ENCODE measurements at regions not wholly inside any gene's neighbourhood (a gene's known extent, or its start where the extent isn't known, plus 50 kb on each side); places are given as distances from the start of the nearest gene placed in this dataset.

DNA sequence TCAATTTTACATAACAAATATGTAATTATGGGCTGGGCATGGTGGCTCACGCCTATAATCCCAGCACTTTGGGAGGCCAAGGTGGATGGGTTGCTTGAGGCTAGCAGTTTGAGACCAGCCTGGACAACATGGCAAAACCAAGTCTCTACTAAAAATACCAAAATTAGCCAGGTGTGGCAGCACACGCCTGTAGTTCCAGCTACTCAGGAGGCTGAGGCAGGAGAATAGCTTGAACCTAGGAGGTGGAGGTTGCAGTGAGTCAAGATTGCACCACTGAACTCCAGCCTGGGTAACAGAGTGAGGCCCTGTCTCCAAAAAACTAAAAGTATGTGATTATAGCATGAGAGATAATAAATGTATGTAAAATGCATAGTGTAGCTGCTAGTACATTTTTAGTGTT lies 229.0 kb downstream of the PPARGC1A start:
- no peak for DNase-seq (ENCODE audit: low read depth in 2 of 2)

DNA sequence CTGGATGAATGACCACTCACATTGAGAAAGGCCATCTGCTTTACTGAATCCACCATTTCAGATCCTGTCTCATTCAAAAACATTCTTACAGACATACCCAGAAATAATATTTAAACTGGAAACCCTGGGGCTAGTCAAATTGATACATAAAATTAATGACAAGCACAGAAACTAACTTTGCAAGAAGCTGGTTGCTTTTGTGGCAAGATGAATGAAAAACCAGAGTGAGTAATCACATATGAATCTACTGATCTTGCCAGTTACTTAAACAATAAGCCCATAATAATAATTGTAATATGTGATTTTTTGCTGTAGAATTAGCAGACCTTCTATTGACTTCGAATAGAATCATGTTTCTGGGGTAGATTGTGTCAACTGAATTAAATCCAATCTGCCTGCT lies 235.1 kb downstream of the PPARGC1A start:
- DNase-seq (ENCODE audit: low read depth in 2 of 2), result no peak

DNA sequence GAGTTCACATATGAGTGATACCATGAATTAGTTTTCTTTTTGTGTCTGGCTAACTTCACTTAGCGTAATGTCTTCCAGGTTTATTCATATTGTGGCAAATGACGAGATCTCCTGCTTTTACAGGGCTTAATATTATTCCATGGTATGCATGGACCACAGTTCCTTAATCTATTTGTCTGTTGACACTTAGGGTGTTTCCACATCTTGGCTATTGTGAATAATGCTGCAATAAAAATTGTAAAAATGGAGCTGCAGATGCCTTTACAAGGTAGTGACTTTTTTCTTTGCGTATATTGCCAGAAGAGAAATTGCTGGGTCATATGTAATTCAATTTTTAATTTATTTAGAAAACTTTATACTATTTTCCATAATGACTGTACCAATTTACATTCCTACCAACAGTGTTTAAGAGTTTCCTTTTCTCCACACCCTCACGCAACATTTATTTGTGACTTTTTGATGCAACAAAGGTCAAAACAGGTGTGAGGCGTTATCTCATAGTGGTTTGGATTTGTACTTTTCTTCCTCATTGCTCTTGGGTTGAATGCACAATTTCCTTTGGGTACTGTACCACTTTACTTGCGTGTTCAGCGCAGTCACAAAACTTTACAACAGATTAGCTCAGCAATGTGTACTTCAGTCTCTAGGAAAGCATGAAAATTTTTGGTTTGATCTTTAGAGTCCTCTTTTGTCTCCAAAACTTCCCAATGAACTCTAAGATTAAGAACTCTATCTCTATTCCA lies 240.8 kb downstream of the PPARGC1A start:
- no peak for DNase-seq (ENCODE audit: low read depth in 2 of 2)

DNA sequence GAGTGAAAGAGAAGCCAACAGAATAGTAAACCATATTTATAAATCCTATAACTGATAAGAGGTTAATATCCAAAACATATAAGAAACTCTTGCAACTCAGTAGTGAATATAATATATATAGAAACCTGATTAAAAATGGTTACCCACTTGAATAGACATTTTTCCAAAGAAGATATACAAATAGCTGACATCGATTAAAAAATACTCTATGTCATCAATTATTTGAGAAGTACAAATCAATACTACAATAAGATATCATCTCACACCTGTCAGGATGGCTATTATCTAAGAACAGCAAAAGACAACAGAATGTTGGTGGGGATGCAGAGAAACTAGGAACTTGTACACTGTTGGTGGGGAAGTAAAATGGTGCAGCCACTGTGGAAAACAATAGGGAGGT lies 254.4 kb downstream of the PPARGC1A start:
- no peak for DNase-seq (ENCODE audit: low read depth in 2 of 2)

DNA sequence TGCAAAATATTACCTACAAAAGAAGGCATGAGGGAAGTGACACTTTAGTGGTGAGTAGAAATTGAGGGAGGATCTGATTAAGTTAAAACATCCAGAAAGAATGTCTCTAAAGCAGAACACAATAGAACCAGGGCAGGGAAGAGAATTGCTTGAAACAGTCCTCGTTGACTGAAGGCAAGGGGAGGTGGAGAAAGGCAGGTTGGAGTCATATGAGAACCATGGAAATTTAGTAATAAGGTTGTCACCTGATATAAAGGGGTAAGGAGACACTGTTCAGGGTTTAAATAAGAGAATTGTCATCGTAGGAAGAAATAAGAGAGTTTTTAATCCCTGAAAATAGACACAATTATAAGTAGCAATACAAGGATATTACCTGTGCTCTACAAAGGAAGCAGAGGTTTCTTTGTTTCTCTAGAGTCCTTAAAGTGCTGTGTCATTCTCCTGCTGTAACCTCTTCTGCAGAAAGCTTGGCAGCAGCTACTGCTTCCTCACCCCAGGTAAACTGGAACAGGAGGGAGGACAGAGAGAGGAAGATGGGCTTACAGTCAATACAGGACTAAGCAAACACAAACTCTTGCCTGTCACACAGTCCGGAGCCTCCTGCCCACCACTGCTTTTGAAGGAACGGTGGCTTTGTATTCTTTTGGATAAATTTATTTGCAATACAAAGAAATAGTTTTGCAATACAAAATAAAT lies 258.4 kb downstream of the PPARGC1A start:
- no peak for DNase-seq (ENCODE audit: low read depth in 2 of 2)

DNA sequence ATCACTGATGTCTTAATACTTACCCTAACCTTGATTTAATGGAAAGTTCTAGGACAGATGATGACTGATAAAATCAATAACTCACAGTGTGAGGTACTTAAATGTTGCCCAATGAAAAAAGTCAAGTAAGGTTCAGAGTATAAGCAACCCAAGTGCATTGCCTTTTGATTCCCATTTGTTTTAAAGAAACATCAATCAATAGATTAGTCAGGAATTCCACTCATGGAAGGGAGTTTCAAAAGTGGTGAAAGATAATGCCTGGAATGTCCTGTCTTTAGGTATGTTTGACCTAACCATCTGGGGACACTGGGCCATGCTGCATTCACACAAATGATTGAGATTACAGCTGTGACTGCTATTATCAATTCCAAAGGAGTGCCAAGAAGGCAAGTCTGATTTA lies 259.7 kb downstream of the PPARGC1A start:
- no peak for DNase-seq (ENCODE audit: low read depth in 2 of 2)

DNA sequence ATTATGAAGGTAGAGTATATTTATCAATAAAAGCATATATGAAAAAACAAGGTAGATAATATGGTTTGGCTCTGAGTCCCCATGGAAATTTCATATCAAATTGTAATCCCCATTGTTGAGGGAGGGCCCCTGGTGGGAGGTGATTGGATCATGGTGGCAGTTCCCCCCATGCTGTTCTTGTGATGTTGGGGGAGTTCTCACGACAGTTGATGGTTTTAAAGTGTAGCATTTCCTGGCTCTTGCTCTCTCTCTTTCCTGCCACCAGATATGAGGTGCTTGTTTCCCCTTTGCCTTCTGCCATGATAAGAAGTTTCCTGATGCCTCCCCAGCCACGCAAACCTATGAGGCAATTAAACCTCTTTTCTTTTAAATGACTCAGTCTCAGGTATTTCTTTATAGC lies 260.4 kb downstream of the PPARGC1A start:
- DNase-seq (ENCODE audit: low read depth in 2 of 2), result no peak

DNA sequence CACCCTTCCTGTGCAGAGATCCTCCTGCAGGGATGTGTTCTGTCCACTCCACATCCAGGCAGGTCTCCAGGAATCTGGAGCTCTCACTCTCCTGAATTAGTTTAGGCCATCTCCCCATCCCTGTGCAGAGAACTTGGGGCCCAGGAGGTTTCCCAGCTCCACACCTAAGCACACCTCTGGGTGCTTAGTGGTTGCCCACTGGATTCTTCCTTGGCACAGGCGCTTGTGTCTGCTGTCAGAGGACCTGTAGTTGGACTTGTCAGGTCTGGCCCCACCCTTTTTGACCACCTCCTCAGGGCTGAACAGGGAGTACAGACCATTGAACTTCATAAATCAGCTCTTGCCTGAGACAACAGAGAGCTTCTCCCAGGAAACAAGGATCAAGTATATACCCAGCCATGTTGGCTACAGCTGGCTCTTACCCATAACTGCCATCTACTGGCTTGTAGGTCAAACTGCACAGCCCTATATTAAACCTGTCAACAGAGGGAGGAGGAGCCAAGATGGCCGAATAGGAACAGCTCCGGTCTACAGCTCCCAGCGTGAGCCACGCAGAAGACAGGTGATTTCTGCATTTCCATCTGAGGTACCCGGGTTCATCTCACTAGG lies 275.5 kb downstream of the PPARGC1A start:
- DNase-seq (ENCODE audit: low read depth in 2 of 2), result no peak

DNA sequence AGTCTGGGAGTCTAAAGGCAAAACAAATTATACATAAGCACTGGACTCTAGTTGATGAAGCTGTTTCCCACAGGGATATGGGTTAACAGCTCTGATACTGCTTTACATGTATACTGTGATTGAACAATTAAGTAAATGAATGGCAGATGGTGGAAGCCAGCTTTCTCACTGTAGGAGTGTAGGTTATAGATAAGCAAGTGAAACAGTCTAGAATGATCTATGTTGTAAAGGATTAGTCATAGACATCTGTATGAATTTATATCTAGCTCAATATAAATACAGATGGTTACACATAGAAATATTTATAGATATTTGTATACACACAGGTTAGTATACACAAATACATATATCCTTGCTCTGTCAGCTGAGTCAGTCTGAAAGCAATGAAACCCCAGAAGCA lies 276.1 kb downstream of the PPARGC1A start:
- DNase-seq (ENCODE audit: low read depth in 2 of 2), result no peak

DNA sequence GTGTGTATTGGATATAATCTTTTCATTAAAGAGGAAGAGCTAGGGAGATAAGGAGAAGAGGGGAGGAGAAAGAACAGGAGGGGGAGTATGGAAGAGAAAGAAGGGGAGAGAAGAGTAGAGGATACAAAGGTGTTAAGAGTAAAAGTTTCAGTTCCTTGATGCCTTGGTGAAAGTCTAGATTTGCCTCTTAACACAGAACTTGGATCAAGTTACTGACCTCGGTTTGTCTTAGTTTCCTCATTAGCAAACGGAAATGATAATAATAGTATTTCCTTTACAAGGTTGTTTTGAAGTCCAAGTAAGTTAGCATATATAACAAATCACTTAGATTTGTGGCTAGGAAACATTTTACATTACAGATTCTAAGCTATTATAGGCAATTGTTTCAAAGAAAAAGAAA lies 287.1 kb downstream of the PPARGC1A start:
- DNase-seq (ENCODE audit: low read depth in 2 of 2), result no peak

DNA sequence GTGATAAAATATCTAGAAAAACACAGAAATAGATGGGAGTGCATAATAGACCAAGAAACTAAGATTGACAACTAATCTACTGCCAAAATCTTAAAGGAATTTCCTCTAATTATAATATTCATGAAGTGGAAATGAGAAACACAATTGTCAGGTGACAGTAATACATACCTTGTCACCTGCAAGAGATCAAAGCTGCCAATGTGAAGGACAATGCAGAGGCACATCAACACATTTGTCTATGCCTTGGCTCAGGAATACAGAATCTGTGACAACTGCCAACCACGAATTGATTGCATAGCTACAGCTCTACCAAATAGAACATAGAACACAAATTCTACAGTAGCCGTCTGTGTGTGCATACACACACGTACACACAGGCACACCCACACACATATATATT lies 295.7 kb downstream of the PPARGC1A start:
- no peak for DNase-seq (ENCODE audit: low read depth in 2 of 2)

DNA sequence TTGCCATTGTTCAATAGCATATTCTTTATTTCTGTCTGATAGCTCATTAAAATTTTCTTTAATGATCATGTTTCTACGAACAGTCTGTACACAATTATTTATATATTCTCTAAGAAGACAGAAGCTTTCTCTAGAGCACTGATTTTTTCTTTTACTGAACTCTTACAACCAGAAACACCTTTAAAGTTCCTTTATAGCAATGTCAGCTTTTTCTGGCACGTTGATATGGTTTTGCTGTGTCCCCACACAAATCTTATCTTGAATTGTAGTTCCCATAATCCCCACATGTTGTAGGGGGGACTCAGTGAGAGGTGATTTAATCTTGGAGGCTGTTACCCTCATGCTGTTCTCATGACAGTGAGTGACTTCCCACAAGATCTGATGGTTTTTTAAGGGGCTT lies 299.4 kb downstream of the PPARGC1A start:
- DNase-seq (ENCODE audit: low read depth in 2 of 2), result no peak

DNA sequence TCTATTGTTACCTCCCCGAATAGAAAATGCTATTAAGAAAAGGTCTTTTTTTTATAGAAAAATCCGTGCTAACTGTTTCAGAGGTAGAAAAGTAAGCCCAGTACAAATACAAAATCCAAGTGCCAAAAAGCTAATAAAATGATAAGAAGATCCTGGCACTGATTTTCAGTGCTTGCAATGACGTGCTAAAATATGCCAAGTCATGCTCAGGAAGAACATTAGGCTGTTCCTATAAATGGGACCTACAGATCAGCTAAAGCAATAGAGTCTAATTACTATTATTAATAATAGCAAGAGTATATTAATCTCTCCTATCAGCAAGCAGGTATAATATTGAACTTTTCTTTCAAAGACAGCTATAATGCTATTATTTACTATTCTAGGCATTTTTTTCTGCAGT lies 305.8 kb downstream of the PPARGC1A start:
- DNase-seq (ENCODE audit: low read depth in 2 of 2), result no peak

DNA sequence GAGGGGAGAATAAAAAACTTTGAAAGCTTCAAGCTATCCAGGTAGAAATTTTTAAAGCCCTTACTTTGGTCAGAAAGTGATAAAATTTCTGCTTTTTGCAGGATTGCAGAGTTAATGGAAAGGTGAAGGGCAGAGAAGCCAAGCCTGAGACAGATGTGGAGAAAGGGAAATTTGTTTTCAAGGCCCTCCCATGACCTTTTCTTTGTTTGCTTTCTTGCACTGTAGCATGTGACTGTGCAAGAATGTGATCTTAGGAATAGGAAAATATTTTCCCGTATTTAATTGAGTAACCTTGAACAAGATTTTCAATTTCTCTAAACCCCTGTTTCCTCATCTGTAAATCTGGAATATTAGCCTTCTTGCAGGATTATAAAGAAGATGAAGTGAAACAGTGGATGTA lies 307.2 kb downstream of the PPARGC1A start:
- no peak for DNase-seq (ENCODE audit: low read depth in 2 of 2)

DNA sequence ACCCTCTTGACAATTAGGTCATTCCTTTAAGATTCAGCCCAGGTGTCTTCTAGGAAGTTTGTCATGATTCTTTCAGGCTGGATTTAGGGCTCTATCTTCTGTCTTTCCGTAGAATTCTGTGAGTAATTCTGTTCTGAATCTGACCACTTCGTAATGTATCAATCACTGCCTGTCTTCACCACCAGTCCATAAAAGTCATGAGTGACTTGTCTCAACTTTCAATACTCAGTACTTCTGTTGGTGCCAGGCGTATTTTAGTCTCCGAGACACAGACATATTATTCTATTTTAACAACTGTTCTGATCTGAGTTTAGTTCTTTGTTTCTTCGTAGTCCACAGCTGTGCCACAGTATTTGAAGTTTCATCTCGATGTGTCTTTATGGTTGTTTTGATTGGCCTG lies 310.7 kb downstream of the PPARGC1A start:
- DNase-seq (ENCODE audit: low read depth in 2 of 2), result no peak

DNA sequence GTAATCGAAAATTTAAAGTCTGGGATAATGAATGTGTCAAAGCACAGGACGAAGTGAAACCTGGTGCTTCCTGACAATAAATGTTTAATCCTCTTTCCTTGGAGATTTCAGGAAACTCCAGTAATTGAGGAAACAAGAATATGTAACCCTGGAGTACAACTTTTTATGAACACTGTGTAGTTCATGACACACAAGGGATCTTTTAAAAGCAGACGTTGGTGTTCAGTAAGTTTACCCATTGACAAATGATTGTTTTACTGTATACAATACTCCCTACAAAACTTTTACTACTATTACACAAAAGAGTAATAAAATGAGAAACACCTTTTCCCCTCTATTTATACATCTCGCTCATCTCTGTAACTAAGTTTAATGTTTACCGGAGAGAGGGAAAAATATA lies 312.4 kb downstream of the PPARGC1A start:
- DNase-seq (ENCODE audit: low read depth in 2 of 2), result no peak

DNA sequence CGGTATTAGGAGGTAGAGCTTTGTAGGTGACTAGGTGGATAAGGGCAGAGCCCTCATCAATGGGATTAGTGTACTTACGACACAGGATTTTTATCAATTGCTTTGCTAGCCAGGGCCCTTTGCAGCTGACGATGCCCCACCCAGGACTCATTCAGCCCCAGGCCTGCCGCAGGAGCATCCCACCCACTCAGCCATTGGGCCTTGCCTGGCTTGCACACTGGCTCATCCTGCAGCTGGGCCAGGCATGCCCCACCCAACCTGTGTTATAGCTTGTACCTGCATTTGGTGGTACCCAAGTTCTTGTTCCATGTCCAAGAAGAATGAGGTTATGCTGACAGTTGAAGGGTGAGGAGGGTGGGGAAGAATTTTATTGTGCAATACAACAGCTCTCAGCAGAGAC lies 317.5 kb downstream of the PPARGC1A start:
- DNase-seq (ENCODE audit: low read depth in 2 of 2), result no peak

DNA sequence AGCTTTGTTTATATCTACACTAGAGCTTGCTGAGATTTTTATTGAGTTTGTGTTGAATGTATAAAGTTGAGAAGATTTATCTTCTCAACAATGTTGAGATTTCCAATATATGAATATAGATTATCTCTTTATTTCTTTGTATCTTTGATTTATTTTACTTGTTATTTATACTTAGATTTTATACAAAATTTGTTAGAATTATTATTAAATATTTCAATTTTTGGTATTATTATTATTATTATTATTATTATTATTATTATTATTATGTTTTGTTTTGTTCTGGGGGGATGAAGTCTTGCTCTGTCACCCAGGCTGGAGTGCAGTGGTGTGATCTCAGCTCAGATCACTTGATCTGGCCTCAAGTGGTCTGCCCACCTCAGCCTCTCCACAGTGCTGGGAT lies 322.5 kb downstream of the PPARGC1A start:
- DNase-seq (ENCODE audit: low read depth in 2 of 2), result no peak

DNA sequence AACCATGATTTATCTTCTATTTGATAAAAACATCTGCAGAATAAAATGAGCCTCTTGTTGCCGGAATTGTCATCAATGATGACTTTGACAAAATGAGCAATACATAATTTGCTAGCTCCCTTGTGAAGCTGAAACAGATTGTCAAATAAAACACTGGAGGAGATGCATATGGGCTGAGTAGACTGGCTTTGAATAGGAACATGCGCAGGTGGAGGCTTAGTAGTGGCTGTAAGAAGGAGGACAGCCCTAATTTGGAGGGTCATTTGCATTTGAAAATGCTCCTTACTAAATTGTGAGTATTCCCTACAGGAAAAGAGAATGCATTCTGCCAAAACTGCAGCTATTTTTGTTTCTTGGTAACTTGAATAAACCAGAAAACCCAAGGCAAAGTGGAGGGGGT lies 329.1 kb downstream of the PPARGC1A start:
- DNase-seq (ENCODE audit: low read depth in 2 of 2), result no peak

DNA sequence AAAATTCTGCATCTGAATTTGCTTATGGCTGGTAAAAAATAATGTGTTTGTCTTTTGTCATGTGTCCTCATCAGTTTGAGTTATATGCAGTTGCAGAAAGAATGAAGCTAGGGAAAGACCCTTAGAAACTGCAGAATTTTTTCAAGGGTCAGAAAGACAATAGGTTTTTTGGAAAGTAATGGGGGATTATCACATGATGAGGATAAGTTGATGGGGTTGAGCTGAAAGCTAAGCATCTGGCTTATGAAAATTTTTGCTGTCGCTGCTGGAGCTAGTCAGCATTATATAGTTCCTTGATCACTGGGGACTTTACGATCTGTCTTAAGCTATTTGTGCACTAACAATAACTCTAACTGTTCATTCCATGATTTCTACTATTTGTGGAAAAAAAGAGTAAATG lies 331.7 kb downstream of the PPARGC1A start:
- no peak for DNase-seq (ENCODE audit: low read depth in 2 of 2)

DNA sequence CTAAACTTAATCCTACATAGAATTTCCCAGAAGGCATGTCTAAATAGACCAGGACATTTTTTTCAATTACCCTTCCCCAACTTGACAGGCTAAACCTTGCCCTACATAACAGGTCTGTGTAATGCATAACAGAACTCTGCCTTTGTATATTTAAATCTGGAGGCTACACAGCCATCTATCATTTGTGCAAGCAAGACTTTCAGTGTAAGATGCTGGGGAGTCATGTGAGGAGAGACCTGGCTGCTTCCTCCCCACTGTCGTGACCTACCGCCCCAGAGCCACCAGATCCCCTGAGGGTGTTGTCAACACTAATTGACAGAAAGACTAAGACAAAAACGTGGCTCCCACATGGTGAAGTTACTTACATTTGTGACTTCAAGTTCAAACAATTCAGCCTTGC lies 342.2 kb downstream of the PPARGC1A start:
- DNase-seq (ENCODE audit: low read depth in 2 of 2), result no peak

DNA sequence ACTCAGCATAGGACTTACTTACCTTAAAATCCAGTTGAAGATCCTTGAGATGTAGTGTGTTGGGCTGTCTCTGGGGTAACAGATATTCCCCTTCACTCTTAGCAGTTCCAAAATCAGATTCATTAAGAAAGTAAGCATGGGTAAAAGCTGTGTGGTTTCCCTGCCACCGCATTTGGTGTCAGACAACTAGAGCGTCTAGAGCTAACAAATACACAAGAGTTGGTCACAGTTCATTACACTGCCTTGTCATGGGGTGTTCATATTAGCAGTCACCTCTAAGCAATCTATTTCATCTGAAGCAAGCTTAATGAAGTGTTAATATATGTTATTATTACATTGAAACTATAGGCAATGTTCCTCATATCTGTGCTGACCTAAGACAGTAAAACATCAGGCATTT lies 342.8 kb downstream of the PPARGC1A start:
- DNase-seq (ENCODE audit: low read depth in 2 of 2), result no peak

DNA sequence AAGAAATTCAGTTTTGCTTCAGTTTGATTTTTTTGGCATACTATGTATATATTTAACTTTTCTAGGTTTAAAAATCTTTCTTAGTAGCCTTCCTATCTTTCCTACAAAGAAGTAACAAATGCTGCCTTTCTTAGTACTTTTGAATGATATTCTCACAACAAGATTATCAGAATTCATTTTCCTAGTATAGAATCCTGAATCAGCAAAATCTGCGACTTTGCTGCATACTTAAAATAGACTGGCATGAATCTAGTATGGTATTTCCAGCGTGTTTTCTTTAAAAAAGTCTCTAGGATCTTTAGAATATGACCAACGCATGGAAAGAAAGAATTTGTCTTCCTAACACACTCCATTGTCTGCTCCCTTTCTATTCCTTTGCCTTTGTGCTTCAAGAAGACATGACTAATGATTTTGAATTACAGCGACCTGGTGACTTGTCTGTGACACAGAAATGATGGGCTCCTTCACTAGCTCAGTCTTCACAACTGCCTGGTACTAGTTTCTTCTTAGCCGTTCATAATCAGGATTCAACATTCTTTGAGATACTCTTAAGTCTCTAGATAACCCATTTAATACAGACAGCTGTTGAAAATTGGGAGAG lies 349.8 kb downstream of the PPARGC1A start:
- no peak for DNase-seq (ENCODE audit: low read depth in 2 of 2)

Data from stimulated activated CD4-positive, alpha-beta T cell treated with anti-CD3 and anti-CD28 coated beads, Interleukin-1b, Interleukin-23, amount 100 ng/mL, for 4 hours (primary cell).